Effector memory CD8-positive, alpha-beta T cell (primary cell): ENCODE measurements at regions not wholly inside any gene's neighbourhood (a gene's known extent, or its start where the extent isn't known, plus 50 kb on each side); places are given as distances from the start of the nearest gene placed in this dataset.

Source experiments
- ATAC-seq: fragments of 150-1000 bp; cut with Tn5 transposase; replicated peaks from 2 replicates; pipeline ENCODE4 v1.10.0; 2021; ENCODE audit warnings: mild to moderate bottlenecking, moderate library complexity
- DNase-seq, 3 experiments: peaks; one replicate each; pipeline ENCODE4 v3.0.0; 2021
- H3K27ac Mint-ChIP-seq, 2 donors: one replicate each; pipeline ENCODE4 v1.8.0; 2022; ENCODE audit warnings: mild to moderate bottlenecking in 2 of 2, mixed read lengths in 2 of 2, moderate library complexity in 2 of 2
- H3K27me3 Mint-ChIP-seq, 2 donors: one replicate each; pipeline ENCODE4 v1.8.0; 2022; ENCODE audit warnings: mixed read lengths in 2 of 2
- H3K36me3 Mint-ChIP-seq: one replicate; pipeline ENCODE4 v1.8.0; 2022; ENCODE audit warnings: mild to moderate bottlenecking, moderate library complexity, mixed read lengths; ENCODE audit not compliant: insufficient read depth
- H3K4me1 Mint-ChIP-seq, 2 donors: one replicate each; pipeline ENCODE4 v1.8.0; 2022; ENCODE audit warnings: low read depth in 2 of 2, mixed read lengths in 2 of 2
- H3K4me3 Mint-ChIP-seq, 2 donors: one replicate each; pipeline ENCODE4 v1.8.0; 2022; ENCODE audit warnings: mild to moderate bottlenecking in 2 of 2, mixed read lengths in 2 of 2, moderate library complexity in 2 of 2
- H3K9me3 Mint-ChIP-seq, 2 donors: one replicate each; pipeline ENCODE4 v1.8.0; 2022; ENCODE audit warnings: mixed read lengths in 2 of 2

GRCh38 chr2:5394223-5394622 is 298.0 kb upstream of the SOX11 start:
- peaks cover 8 to 33% of the 10 kb centered on the region in 2 donors for H3K9me3 Mint-ChIP-seq
- no peaks in the 10 kb centered on the region for H3K27me3 Mint-ChIP-seq
- no peaks in the 10 kb centered on the region for H3K4me1 Mint-ChIP-seq
- H3K4me3 Mint-ChIP-seq: no peak overlapping the region
- H3K36me3 Mint-ChIP-seq: no peaks in the 10 kb centered on the region
- no peak for DNase-seq
- no peak for ATAC-seq
- H3K27ac Mint-ChIP-seq: no peak overlapping the region

- H3K4me3 Mint-ChIP-seq: no peak overlapping the region
- no peaks in the 10 kb centered on the region for H3K4me1 Mint-ChIP-seq
Measured at GRCh38 chr2:5401115-5401657, 291.0 kb upstream of the SOX11 start.

GRCh38 chr2:5403392-5403791 is 288.8 kb upstream of the SOX11 start:
- peaks cover 0 to 13% of the 10 kb centered on the region in 2 donors for H3K9me3 Mint-ChIP-seq

More at GRCh38 chr2:5401115-5401657, 291.0 kb upstream of the SOX11 start:
- H3K9me3 Mint-ChIP-seq: peaks cover 7 to 28% of the 10 kb centered on the region in 2 donors
- no peaks in the 10 kb centered on the region for H3K36me3 Mint-ChIP-seq
- no peaks in the 10 kb centered on the region for H3K27me3 Mint-ChIP-seq
- ATAC-seq: no peak
- H3K27ac Mint-ChIP-seq: no peak overlapping the region
- DNase-seq: no peak

GRCh38 chr2:5409898-5410381 is 282.2 kb upstream of the SOX11 start:
- DNase-seq (no peak), ATAC-seq (no peak)
- Mint-ChIP-seq H3K27me3 (no peaks in the 10 kb centered on the region), H3K9me3 (peaks cover 0 to 5% of the 10 kb centered on the region in 2 donors), H3K36me3 (no peaks in the 10 kb centered on the region), H3K4me1 (no peaks in the 10 kb centered on the region), H3K27ac (no peak overlapping the region), H3K4me3 (no peak overlapping the region)

More at GRCh38 chr2:5403392-5403791, 288.8 kb upstream of the SOX11 start:
- DNase-seq: no peak
- Mint-ChIP-seq H3K4me1 (no peaks in the 10 kb centered on the region), H3K4me3 (no peak overlapping the region), H3K27me3 (no peaks in the 10 kb centered on the region), H3K27ac (no peak overlapping the region), H3K36me3 (no peaks in the 10 kb centered on the region)
- no peak for ATAC-seq

- H3K27ac Mint-ChIP-seq: no peak overlapping the region
- no peaks in the 10 kb centered on the region for H3K27me3 Mint-ChIP-seq
- no peak for DNase-seq
- peaks cover 3% of the 10 kb centered on the region for H3K36me3 Mint-ChIP-seq
- no peaks in the 10 kb centered on the region for H3K4me1 Mint-ChIP-seq
- no peak overlapping the region for H3K4me3 Mint-ChIP-seq
- ATAC-seq: no peak
- peaks cover 0 to 5% of the 10 kb centered on the region in 2 donors for H3K9me3 Mint-ChIP-seq
Measured at GRCh38 chr2:5410991-5411700, 281.0 kb upstream of the SOX11 start.

- DNase-seq (no peak), ATAC-seq (no peak)
- Mint-ChIP-seq H3K27ac (no peak overlapping the region), H3K4me3 (no peak overlapping the region), H3K4me1 (no peaks in the 10 kb centered on the region), H3K9me3 (peaks cover 0 to 5% of the 10 kb centered on the region in 2 donors), H3K27me3 (no peaks in the 10 kb centered on the region), H3K36me3 (peaks cover 3% of the 10 kb centered on the region)
Measured at GRCh38 chr2:5412001-5412400, 280.2 kb upstream of the SOX11 start.

GRCh38 chr2:5433855-5434254 is 258.3 kb upstream of the SOX11 start:
- no peaks in the 10 kb centered on the region for H3K4me1 Mint-ChIP-seq
- ATAC-seq: no peak
- no peak for DNase-seq
- peaks cover 0 to 14% of the 10 kb centered on the region in 2 donors for H3K9me3 Mint-ChIP-seq
- H3K36me3 Mint-ChIP-seq: no peaks in the 10 kb centered on the region
- H3K4me3 Mint-ChIP-seq: no peak overlapping the region
- no peaks in the 10 kb centered on the region for H3K27me3 Mint-ChIP-seq
- H3K27ac Mint-ChIP-seq: no peak overlapping the region

GRCh38 chr2:5437375-5437774 is 254.8 kb upstream of the SOX11 start:
- H3K4me1 Mint-ChIP-seq: no peaks in the 10 kb centered on the region
- no peaks in the 10 kb centered on the region for H3K27me3 Mint-ChIP-seq
- H3K9me3 Mint-ChIP-seq: peaks cover 0 to 14% of the 10 kb centered on the region in 2 donors
- no peak overlapping the region for H3K4me3 Mint-ChIP-seq
- no peaks in the 10 kb centered on the region for H3K36me3 Mint-ChIP-seq
- H3K27ac Mint-ChIP-seq: no peak overlapping the region
- no peak for ATAC-seq
- no peak for DNase-seq

GRCh38 chr2:5440174-5440573 is 252.0 kb upstream of the SOX11 start:
- peaks cover 8 to 17% of the 10 kb centered on the region in 2 donors for H3K9me3 Mint-ChIP-seq
- ATAC-seq (no peak), DNase-seq (no peak)
- H3K4me3 Mint-ChIP-seq: no peak overlapping the region
- no peaks in the 10 kb centered on the region for H3K4me1 Mint-ChIP-seq
- H3K27me3 Mint-ChIP-seq: no peaks in the 10 kb centered on the region
- no peaks in the 10 kb centered on the region for H3K36me3 Mint-ChIP-seq
- H3K27ac Mint-ChIP-seq: no peak overlapping the region

- no peaks in the 10 kb centered on the region for H3K27me3 Mint-ChIP-seq
- no peaks in the 10 kb centered on the region for H3K4me1 Mint-ChIP-seq
- H3K27ac Mint-ChIP-seq: no peak overlapping the region
- peaks cover 8 to 17% of the 10 kb centered on the region in 2 donors for H3K9me3 Mint-ChIP-seq
- ATAC-seq: no peak
- no peaks in the 10 kb centered on the region for H3K36me3 Mint-ChIP-seq
- H3K4me3 Mint-ChIP-seq: no peak overlapping the region
- DNase-seq: no peak
Measured at GRCh38 chr2:5442736-5443135, 249.4 kb upstream of the SOX11 start.

GRCh38 chr2:5444168-5444567 is 248.0 kb upstream of the SOX11 start:
- Mint-ChIP-seq H3K27ac (no peak overlapping the region), H3K9me3 (peaks cover 8 to 10% of the 10 kb centered on the region in 2 donors), H3K27me3 (no peaks in the 10 kb centered on the region), H3K4me3 (no peak overlapping the region), H3K36me3 (no peaks in the 10 kb centered on the region), H3K4me1 (no peaks in the 10 kb centered on the region)
- ATAC-seq: no peak
- DNase-seq: no peak

GRCh38 chr2:5444854-5445253 is 247.3 kb upstream of the SOX11 start:
- Mint-ChIP-seq H3K4me1 (no peaks in the 10 kb centered on the region), H3K9me3 (peaks cover 8 to 10% of the 10 kb centered on the region in 2 donors), H3K27ac (no peak overlapping the region), H3K27me3 (no peaks in the 10 kb centered on the region), H3K4me3 (no peak overlapping the region), H3K36me3 (no peaks in the 10 kb centered on the region)
- DNase-seq (no peak), ATAC-seq (no peak)

- Mint-ChIP-seq H3K4me1 (no peaks in the 10 kb centered on the region), H3K36me3 (no peaks in the 10 kb centered on the region), H3K27ac (no peak overlapping the region), H3K9me3 (peaks cover 4% of the 10 kb centered on the region in 2 donors), H3K27me3 (no peaks in the 10 kb centered on the region), H3K4me3 (no peak overlapping the region)
- no peak for DNase-seq
- ATAC-seq: no peak
Measured at GRCh38 chr2:5449867-5450266, 242.3 kb upstream of the SOX11 start.
